Mucosa of rectum (tissue), 2 donors: ENCODE measurements at regions not wholly inside any gene's neighbourhood (a gene's known extent, or its start where the extent isn't known, plus 50 kb on each side); places are given as distances from the start of the nearest gene placed in this dataset.

ENCODE experiments used
- H3K27ac ChIP-seq, 2 donors: one replicate each; pipeline ENCODE4 v1.7.0; 2013; ENCODE audit warnings: inconsistent platforms in 2 of 2, low read depth in 2 of 2, low read length in 2 of 2
- H3K27me3 ChIP-seq, 2 donors: one replicate each; pipeline ENCODE4 v1.7.0; 2013; ENCODE audit warnings: low read length in 2 of 2; ENCODE audit not compliant: control insufficient read depth in 2 of 2, insufficient read depth in 2 of 2
- H3K36me3 ChIP-seq, 2 donors: one replicate each; pipeline ENCODE4 v1.7.0; 2013; ENCODE audit warnings: low read length in 2 of 2; ENCODE audit not compliant: control insufficient read depth in 2 of 2, insufficient read depth in 2 of 2
- H3K4me1 ChIP-seq, 2 donors: one replicate each; pipeline ENCODE4 v1.7.0; 2013; ENCODE audit warnings: low read length in 2 of 2, mild to moderate bottlenecking in 1 of 2; ENCODE audit not compliant: control insufficient read depth in 2 of 2, insufficient read depth in 2 of 2
- H3K4me3 ChIP-seq, 2 donors: one replicate each; pipeline ENCODE4 v1.7.0; 2013; ENCODE audit warnings: low read length in 2 of 2
- H3K9ac ChIP-seq, 2 donors: one replicate each; pipeline ENCODE4 v1.7.0; 2013; ENCODE audit warnings: low read length in 2 of 2, low read depth in 1 of 2, mild to moderate bottlenecking in 1 of 2
- H3K9me3 ChIP-seq, 2 donors: one replicate each; pipeline ENCODE4 v1.7.0; 2013; ENCODE audit warnings: low read length in 2 of 2; ENCODE audit not compliant: control insufficient read depth in 2 of 2
- donor health status: healthy.
- donor health status: Normal muscosa, but diverticular disease.

DNA sequence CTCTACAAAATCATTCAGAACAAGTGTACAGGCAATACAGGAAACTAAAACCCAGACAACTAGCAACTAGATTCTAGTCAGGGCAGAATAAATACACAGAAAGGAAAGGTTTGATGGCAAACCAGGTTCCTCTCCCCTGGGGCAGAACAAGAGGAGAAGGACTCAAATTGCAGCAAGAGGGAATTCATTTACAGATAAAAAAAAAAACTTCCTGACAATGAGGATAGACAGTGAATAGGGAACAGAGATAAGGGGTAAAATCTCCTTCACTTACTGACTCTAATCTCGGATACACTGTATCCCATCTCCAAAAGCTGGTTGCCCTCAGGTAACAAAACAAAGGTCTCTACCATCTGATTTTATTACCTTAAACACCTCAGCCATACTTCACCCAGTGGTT is 244.0 kb downstream of the SEC61B start:
- no peaks in the 10 kb centered on the region for H3K27me3 ChIP-seq
- no peaks in the 10 kb centered on the region for H3K36me3 ChIP-seq
- H3K4me1 ChIP-seq = no peaks in the 10 kb centered on the region
- H3K4me3 ChIP-seq = no peak overlapping the region
- H3K9me3 ChIP-seq = no peaks in the 10 kb centered on the region
- no peak overlapping the region for H3K27ac ChIP-seq
- H3K9ac ChIP-seq = no peak overlapping the region

DNA sequence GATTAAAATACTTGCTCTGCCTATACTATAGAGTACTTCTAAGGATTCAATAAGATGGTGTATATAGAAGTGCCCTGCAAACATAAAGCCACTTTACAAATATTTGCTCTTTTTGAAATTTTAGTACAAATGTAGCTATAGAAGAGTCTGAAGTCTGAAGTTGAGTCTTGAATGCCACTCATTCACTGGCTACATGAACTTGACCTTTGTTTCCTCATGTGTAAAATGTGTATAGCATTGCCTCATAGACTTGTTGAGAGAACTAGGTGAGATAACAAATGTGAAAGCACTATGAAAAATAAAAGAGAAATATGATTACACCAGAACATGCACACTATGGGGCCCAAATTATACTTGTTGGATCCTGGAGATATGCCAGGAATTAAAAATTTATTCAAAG is 244.7 kb downstream of the SEC61B start:
- Histone ChIP-seq H3K4me1 (no peaks in the 10 kb centered on the region), H3K27ac (no peak overlapping the region)

GRCh38 chr9:99471033-99471432 is 249.0 kb downstream of the SEC61B start:
- no peaks in the 10 kb centered on the region for H3K36me3 ChIP-seq
- no peak overlapping the region for H3K9ac ChIP-seq
- no peak overlapping the region for H3K27ac ChIP-seq
- no peak overlapping the region for H3K4me3 ChIP-seq
- H3K9me3 ChIP-seq = no peaks in the 10 kb centered on the region
- no peaks in the 10 kb centered on the region for H3K27me3 ChIP-seq
- H3K4me1 ChIP-seq = no peaks in the 10 kb centered on the region

More for the DNA sequence above, 244.7 kb downstream of the SEC61B start:
- no peak overlapping the region for H3K4me3 ChIP-seq
- H3K9ac ChIP-seq = no peak overlapping the region
- no peaks in the 10 kb centered on the region for H3K27me3 ChIP-seq
- H3K9me3 ChIP-seq = no peaks in the 10 kb centered on the region
- no peaks in the 10 kb centered on the region for H3K36me3 ChIP-seq

DNA sequence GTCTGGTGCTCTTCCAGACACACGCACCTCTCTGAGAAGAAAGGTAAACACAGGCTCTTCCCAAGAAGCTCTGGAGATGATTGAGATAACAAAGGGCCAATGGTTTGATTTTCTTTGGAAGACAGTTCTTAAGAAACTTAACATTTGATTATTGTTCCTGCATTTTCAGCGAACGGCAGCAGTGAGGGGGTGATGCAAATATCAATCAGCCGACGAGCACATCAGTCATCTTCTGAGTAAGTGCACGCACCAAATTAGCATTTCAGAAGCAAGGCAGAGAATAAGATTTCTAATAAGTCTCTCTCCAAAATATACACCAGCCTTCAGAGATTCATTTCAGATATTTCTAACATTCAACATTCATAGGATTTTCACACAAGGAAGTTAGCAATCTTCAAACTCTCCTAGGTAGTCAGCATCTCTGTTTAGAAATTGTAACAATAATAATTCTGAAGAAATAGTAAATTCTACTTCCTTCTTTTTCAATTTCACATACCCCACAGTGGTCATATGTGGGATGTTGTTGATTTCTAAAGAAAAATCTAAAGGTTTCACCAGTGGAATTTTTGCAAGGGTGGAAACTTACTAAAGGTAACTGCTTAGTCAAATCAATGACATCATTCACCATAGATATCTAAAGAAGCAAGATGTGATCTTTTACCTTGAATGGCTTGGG is 250.3 kb downstream of the SEC61B start:
- H3K36me3 ChIP-seq = no peaks in the 10 kb centered on the region

DNA sequence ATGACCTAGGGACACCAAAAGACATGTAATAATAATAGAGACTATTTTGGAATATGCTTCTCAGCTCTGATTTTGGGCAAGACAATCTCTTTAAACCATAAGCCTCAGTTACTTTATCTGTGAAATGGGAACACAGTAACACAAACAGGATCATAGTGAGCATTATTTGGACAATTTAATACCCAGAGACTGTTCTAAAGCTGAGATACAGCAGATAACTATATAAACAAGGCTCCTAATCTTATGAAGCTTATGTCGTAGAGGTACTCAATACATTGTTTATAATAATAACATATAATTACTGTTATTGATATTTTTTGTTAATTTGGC is 250.8 kb downstream of the SEC61B start:
- Histone ChIP-seq H3K9ac (no peak overlapping the region), H3K36me3 (no peaks in the 10 kb centered on the region), H3K4me3 (no peak overlapping the region), H3K9me3 (no peaks in the 10 kb centered on the region), H3K4me1 (no peaks in the 10 kb centered on the region), H3K27ac (no peak overlapping the region), H3K27me3 (no peaks in the 10 kb centered on the region)

More for the DNA sequence above, 250.3 kb downstream of the SEC61B start:
- Histone ChIP-seq H3K9me3 (no peaks in the 10 kb centered on the region), H3K4me1 (no peaks in the 10 kb centered on the region), H3K27ac (no peak overlapping the region), H3K9ac (no peak overlapping the region), H3K27me3 (no peaks in the 10 kb centered on the region), H3K4me3 (no peak overlapping the region)

DNA sequence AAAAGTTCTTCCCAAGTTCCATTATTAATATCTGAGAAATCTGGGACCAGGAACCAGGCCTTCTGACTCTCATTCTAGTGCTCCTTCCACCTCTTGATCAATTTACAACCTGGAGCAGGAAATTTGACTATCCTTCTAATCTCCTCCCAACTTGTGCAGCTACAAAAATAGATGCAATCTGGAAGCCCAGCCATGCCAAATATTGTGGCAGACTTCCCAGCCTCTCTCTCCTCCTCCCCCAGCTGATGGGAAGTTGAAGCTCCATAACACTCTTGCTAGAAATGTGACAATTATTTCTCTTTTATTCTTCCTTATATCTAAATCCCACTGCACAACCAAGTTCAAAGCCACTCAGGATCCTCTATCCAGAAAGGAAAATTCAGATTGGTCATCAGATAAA is 252.1 kb downstream of the SEC61B start:
- no peaks in the 10 kb centered on the region for H3K4me1 ChIP-seq
- H3K27me3 ChIP-seq = no peaks in the 10 kb centered on the region
- no peak overlapping the region for H3K27ac ChIP-seq
- no peak overlapping the region for H3K4me3 ChIP-seq
- no peak overlapping the region for H3K9ac ChIP-seq
- H3K36me3 ChIP-seq = no peaks in the 10 kb centered on the region
- no peaks in the 10 kb centered on the region for H3K9me3 ChIP-seq

- no peaks in the 10 kb centered on the region for H3K4me1 ChIP-seq
- no peaks in the 10 kb centered on the region for H3K36me3 ChIP-seq
- H3K9ac ChIP-seq = no peak overlapping the region
- H3K27me3 ChIP-seq = no peaks in the 10 kb centered on the region
- H3K4me3 ChIP-seq = no peak overlapping the region
- H3K9me3 ChIP-seq = no peaks in the 10 kb centered on the region
- H3K27ac ChIP-seq = no peak overlapping the region
Observed at GRCh38 chr9:99475401-99476065, 253.5 kb downstream of the SEC61B start.

GRCh38 chr9:99478469-99479027 is 256.5 kb downstream of the SEC61B start:
- Histone ChIP-seq H3K9me3 (no peaks in the 10 kb centered on the region), H3K27ac (no peak overlapping the region), H3K27me3 (no peaks in the 10 kb centered on the region), H3K4me3 (no peak overlapping the region), H3K4me1 (no peaks in the 10 kb centered on the region), H3K36me3 (no peaks in the 10 kb centered on the region), H3K9ac (no peak overlapping the region)

GRCh38 chr9:99479929-99480328 is 257.8 kb downstream of the SEC61B start:
- Histone ChIP-seq H3K9me3 (no peaks in the 10 kb centered on the region), H3K27me3 (no peaks in the 10 kb centered on the region), H3K4me1 (no peaks in the 10 kb centered on the region), H3K9ac (no peak overlapping the region), H3K4me3 (no peak overlapping the region), H3K27ac (no peak overlapping the region), H3K36me3 (no peaks in the 10 kb centered on the region)

- H3K36me3 ChIP-seq = no peaks in the 10 kb centered on the region
- no peak overlapping the region for H3K4me3 ChIP-seq
- H3K9ac ChIP-seq = no peak overlapping the region
- H3K4me1 ChIP-seq = no peaks in the 10 kb centered on the region
- no peaks in the 10 kb centered on the region for H3K27me3 ChIP-seq
- H3K27ac ChIP-seq = no peak overlapping the region
- H3K9me3 ChIP-seq = no peaks in the 10 kb centered on the region
Observed at GRCh38 chr9:99485459-99485858, 263.4 kb downstream of the SEC61B start.
